CD4-positive, alpha-beta T cell treated with Interleukin-15 for 1 hour (primary cell): ENCODE measurements at regions not wholly inside any gene's neighbourhood (a gene's known extent, or its start where the extent isn't known, plus 50 kb on each side); places are given as distances from the start of the nearest gene placed in this dataset.

ENCODE experiments used
- DNase-seq: peaks from one replicate; pipeline ENCODE4 v3.0.0-alpha.2; 2020

GRCh38 chrX:98380556-98380955 is 1496.8 kb downstream of the RPA4 start:
- DNase-seq: no peak

- DNase-seq: no peak
Measured at GRCh38 chrX:98398542-98398941, 1514.8 kb downstream of the RPA4 start.

GRCh38 chrX:98405376-98405775 is 1521.7 kb downstream of the RPA4 start:
- DNase-seq: no peak

- DNase-seq: no peak
Measured at GRCh38 chrX:98407584-98407983, 1523.9 kb downstream of the RPA4 start.

GRCh38 chrX:98409867-98410266 is 1526.2 kb downstream of the RPA4 start:
- DNase-seq: no peak

- DNase-seq: no peak
Measured at GRCh38 chrX:98412058-98412457, 1528.3 kb downstream of the RPA4 start.

- no peak for DNase-seq
Measured at GRCh38 chrX:98422536-98422935, 1538.8 kb downstream of the RPA4 start.

GRCh38 chrX:98432413-98432812 is 1548.7 kb downstream of the RPA4 start:
- DNase-seq: no peak

- no peak for DNase-seq
Measured at GRCh38 chrX:98448524-98448923, 1564.8 kb downstream of the RPA4 start.

- DNase-seq: no peak
Measured at GRCh38 chrX:98452456-98452855, 1568.7 kb downstream of the RPA4 start.

- DNase-seq: no peak
Measured at GRCh38 chrX:98459669-98460068, 1576.0 kb downstream of the RPA4 start.

GRCh38 chrX:98480606-98481005 is 1596.9 kb downstream of the RPA4 start:
- no peak for DNase-seq

GRCh38 chrX:98481636-98482035 is 1597.9 kb downstream of the RPA4 start:
- no peak for DNase-seq

GRCh38 chrX:98490670-98491069 is 1607.0 kb downstream of the RPA4 start:
- no peak for DNase-seq

- no peak for DNase-seq
Measured at GRCh38 chrX:98501426-98501825, 1617.7 kb downstream of the RPA4 start.

GRCh38 chrX:98506907-98507306 is 1623.2 kb downstream of the RPA4 start:
- DNase-seq: no peak

GRCh38 chrX:98514032-98514431 is 1630.3 kb downstream of the RPA4 start:
- DNase-seq: no peak

- DNase-seq: no peak
Measured at GRCh38 chrX:98516120-98516519, 1632.4 kb downstream of the RPA4 start.

GRCh38 chrX:98523026-98523425 is 1639.3 kb downstream of the RPA4 start:
- no peak for DNase-seq

GRCh38 chrX:98523521-98523920 is 1639.8 kb downstream of the RPA4 start:
- DNase-seq: no peak

GRCh38 chrX:98548519-98548918 is 1664.8 kb downstream of the RPA4 start:
- DNase-seq: no peak

- no peak for DNase-seq
Measured at GRCh38 chrX:98568795-98569194, 1685.1 kb downstream of the RPA4 start.

- DNase-seq: no peak
Measured at GRCh38 chrX:98605941-98606340, 1722.2 kb downstream of the RPA4 start.

GRCh38 chrX:98607739-98608138 is 1724.0 kb downstream of the RPA4 start:
- no peak for DNase-seq

- DNase-seq: no peak
Measured at GRCh38 chrX:98627645-98628044, 1743.9 kb downstream of the RPA4 start.

GRCh38 chrX:98637451-98637850 is 1753.7 kb downstream of the RPA4 start:
- DNase-seq: no peak
